Fibroblast of skin of right quadriceps (primary cell): ENCODE measurements at regions not wholly inside any gene's neighbourhood (a gene's known extent, or its start where the extent isn't known, plus 50 kb on each side); places are given as distances from the start of the nearest gene placed in this dataset.
"Not testable (repeated sequence)": the region's sequence is repeated elsewhere in the genome, so short reads cannot be mapped to it uniquely, and the experiment has no call there.

Source experiments
- DNase-seq: peaks from one replicate; pipeline ENCODE4 v3.0.0-alpha.2; 2013

DNA sequence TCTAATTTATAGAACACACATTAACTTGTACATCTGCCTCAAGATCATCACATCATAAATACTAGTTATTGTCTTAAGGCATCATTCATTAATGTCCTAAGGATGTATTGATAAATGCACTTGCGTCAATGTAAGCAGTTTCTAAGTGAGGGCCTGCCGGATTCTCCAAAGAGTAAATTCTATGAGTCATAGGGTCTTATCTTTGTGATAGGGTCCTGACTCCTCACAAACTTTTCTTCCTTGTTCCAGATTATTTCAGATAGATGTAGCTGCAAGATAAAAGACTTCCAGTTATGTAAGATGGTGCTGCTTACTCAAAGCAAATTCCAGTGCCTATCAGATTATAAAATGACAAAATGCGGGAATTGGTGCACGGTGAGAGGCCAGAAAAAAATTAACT lies 315.0 kb upstream of the SLC39A10 start:
- DNase-seq: no peak

DNA sequence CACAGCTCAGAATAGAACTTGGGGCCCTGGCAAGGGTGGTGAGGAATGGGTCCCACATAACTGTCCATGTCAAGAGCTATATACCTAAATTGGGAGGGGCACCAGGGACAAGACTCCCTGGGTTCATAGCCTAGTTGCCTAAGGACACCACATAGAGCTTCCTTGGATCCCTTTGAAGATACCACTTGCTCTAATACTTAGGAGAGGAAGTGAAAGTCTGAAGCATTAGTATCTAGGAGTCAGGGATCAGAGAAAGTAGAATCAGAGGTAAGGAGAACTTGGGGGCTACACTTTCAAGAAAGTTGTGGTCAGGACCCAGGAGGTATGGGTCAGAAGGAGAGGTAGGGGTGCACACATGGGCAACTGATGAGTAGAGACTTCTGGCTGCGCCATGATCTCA lies 318.2 kb upstream of the SLC39A10 start:
- DNase-seq: no peak

DNA sequence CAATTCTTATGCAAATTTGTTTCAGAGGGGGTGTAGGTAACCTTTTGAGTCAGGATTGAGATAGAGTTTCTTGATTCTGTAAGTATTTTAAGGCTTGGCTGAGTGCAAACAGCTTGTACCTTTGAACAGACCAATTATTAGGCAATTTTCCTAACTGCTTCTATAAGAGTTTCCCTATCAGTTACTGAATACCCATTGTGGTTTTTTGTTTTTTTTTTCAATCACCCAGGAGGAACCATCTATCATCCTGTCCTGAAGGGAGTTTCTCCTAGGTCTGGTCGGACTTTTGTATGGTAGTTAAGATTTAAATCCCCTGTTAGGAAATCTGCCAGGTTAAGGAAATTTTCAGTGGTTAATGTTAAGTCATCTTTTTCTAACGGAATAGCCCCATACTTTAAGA lies 319.4 kb upstream of the SLC39A10 start:
- DNase-seq: no peak

DNA sequence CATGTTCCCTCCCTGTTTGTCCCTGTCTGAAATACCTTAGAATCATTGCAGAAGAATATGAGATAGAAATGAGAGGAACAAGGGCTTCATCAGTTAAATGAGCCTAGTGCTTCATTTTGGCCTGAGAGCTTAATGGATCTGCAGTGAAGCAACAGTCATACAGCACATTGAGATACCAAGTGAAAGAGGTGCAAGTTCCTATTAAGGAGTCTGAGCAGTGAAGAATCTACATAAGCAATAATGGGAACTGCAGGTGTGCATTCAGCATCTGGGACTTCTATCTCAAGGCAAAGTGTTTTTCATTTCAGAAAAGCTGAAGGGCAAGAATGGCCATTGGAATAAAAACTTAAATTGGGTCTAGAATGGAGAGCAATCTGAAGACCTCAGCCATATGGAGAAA lies 323.2 kb upstream of the SLC39A10 start:
- DNase-seq: no peak

DNA sequence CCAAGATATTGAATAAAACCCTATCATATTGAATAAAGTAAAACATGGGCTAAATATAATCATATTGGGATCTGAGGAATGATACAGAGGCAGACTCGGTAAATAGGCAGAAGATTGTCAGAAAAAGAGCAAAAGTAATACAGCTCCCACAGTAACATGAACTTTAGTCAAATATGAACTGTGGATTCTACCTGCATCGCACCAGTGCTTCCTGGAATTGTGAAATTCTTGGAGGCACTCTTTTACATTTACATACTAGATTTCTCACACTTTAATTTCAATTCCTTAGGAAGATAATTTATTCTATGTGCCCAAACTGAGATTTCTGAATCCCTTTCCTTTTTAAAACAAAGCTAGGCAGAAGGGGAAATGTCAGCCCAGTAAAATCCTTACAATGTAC lies 325.1 kb upstream of the SLC39A10 start:
- DNase-seq: no peak

DNA sequence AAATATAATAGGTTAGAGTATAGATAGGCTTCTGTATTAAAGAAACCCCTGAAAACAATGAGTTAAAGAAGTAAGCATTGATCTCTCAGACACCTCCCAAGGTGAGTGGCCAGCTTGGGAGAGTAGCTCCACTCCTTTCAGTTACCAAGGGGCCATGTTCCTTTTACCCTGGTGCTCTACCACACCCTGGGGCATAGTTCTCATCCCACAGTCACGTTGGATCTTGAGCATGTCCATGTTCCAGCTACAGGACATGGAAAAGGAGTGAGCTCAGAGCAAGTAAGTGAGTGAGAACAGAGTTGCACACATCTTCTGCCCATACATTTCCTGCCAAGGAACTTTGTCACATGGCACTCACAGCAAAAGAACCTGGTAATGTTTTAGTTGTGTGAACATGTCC lies 325.9 kb upstream of the SLC39A10 start:
- no peak for DNase-seq

DNA sequence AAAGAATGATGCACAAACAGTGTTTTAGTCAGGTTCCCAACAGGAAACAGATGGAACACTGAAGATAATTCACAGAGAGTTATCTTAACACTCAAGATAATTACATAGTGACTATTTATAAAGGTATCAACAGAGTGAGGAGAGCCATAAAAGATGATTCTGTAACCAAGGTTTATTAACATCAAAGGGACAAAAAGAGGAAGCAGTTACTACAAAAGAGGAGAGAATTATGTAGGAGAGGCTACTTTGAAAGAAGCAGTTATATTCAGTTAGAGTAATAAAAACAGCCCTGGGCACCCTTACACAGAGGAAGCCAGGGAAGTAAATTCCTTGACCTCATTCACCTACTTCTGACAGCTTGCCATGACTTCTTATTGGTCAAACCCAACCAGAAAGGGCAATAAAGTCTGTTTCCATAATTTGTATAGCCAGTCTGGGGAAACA lies 326.5 kb upstream of the SLC39A10 start:
- DNase-seq: no peak

DNA sequence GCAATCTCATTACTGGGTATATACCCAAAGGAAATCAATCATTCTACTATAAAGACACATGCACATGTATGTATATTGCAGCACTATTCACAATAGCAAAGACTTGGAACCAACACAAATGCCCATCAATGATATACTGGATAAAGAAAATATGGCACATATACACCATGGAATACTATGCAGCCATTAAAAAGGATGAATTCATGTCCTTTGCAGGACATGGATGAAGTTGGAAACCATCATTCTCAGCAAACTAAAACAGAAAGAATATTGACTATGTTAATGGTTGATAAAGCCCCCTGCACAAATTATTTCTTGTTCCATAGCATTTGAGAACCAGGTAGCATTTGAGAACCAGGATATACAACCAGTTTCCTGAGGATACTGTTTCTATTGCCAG lies 327.2 kb upstream of the SLC39A10 start:
- not testable (repeated sequence) for DNase-seq

DNA sequence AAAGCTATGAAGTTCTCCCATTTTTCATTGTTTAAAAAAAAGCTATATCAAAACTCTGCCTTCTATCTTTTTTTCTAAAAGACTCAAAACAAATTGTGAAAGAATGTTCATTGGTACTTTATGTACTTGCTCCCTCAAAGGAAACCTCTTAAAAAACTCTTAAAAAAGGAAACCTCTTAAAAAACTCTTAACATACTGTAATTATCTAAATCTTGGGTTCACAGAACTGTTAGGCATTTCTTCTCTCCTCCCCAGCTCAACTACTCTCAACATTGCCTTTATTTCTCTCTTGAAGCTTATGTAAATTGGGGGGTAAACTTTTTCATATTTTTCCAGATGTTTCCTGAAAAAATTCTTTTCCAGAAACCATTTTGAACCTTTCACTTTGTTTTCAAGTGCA lies 330.5 kb upstream of the SLC39A10 start:
- DNase-seq: no peak

DNA sequence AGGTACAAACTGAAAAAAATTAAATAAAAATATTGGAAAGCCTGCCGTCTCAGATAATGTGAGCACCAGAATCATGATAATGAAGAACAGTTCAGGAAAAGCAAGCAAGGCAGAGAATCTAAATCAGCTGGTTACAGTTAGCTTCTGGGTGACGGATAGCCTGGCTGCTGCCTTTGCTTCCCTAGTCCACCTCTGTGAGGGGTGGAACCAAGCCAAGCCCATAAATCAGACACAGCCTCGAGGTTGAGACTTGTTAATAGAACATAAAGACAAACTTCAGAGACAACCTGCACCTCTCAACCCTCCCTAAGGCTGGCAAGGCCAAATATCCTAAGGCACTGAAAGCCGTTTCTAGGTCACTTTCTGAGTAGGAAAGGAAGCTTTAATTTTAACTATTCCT lies 334.7 kb upstream of the SLC39A10 start:
- peak; percentile 19 for DNase-seq

DNA sequence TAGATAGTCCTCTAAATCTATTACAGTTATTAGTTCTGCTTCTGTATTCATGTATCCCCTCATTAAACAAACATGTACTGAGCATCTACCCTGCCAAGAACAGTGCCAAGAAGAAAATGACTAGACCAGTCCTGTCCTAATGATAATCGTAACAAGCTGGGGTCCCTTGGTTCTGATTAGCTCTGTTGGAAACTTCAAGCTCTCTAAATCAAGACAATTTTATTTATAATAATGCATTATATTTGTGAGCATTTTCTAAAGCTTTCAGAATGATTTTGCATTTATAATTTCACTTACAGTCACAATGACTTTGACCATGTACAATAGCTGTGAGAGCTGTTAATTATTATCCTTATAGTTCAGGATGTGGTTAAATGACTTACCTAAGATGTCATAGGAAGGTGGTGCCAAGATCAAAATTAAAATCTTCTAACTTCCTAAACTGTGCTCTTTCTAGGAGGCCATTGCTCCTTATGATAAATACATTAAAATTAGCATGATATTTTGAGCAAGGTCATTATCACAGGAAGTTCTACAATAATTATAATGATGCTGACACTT lies 336.5 kb upstream of the SLC39A10 start:
- no peak for DNase-seq

DNA sequence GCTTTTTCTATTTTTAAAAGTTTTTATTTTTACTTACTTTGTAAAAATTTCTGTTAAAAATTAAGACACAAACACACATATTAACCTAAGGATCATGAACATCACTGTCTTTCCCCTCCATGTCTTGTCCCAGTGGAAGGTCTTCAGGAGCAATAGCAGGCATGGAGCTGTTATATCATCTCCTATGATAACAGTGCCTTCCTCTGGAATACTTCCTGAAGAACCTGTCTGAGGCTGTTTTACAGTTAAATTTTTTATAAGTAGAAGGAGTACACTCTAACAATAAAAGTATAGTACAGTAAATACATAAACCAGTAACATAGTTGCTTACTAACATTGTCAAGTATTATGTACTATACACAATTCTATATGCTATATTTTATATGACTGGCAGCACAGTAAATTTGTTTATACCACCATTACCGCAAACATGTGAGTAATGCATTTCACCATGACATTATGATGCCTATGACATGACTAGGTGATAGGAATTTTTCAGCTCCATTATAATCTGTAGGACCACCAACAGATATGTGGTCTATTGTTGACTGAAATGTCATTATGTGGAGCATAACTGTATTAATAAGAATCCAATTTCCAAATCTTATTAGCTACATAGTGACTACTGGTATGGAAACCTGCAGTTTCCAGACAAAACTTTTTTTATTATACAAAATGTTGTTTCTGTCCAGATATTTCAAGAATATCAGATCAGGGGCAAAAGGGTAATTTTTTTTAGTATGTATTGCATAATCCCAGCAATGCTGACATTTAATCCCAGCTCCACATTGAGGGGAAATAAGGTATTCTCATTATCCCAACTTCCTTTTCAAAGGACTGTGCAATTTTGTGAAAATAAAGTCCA lies 337.2 kb upstream of the SLC39A10 start:
- DNase-seq: peak; percentile 9

DNA sequence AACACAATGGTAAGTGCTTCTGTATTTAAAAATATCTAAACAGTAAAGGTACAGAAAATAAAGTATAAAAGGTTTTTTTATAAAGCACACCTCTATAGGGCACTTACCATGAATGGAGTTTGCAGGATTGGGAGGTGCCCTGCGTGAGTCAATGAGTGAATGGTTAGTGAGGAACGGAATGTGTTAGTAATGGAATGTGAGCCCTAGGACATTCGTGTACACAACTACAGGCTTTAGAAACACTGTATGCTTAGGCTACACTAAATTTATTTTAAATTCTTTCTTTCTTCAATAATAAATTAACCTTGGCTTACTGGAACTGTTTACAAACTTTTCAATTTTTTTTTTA lies 337.9 kb upstream of the SLC39A10 start:
- DNase-seq: peak; percentile 51

DNA sequence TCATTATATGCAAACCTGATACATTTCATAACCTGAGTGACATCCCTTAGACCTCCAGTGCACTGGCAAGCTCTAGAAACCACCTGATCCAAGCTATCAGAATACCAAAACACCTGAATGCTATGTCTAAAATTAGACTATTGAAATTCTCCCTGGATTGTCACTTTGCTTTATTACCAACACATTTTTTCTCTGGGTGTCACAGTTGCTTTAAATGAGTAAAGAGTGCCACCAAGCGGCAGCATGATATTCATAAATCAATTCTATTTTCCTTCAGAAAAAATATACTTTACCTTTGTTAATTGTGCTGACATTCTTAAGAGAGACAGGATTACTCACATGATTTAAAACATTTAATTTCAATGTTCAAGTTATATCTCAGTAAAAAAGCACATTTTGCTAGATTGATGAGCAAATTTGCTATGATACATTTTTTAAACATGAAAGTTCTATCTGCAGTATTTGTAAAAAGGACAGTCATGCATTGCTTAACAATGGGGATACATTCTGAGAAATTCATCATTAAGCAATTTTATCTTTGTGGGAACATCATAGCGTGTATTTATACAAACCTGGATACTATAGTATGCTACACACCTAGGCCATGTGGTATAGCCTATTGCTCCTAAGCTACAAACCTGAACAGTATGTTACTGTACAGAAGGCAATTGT lies 338.4 kb upstream of the SLC39A10 start:
- DNase-seq: peak; percentile 52

DNA sequence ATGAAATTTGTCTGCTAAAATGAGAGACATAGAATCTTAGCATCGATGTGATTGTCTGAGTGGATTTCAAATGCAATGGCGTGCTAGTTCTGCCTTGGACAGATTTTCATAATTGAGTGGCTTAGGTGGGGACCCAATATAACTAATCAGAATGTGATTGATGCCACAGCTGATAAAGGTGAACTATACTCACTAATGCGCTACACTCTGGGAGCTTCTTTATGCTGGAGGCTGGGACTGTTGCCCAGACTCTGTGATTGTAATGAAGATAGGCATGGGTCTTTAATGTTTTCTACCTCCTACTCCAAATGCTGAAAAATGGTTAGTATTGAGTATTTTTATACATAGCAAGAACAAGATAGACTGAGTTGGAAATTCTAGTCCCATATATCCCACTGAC lies 339.5 kb upstream of the SLC39A10 start:
- DNase-seq: no peak

DNA sequence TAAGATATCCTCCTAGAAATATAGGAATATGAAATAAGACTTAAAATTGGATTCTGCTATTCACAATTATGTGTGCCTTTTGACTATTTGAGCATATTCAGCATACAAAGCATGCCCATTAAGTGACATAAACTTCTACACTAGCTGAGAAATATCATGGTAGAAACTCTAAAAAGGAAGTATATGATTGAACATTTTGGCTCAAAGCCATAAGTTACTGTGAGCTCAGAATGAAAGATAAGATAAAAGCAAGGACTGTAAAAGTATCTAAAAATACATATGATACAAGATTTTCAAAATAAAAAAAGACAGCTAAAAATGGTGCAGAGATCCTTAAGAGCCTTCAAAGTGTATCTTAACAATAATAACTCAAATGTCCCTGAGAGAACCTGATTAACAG lies 340.5 kb upstream of the SLC39A10 start:
- DNase-seq: no peak

DNA sequence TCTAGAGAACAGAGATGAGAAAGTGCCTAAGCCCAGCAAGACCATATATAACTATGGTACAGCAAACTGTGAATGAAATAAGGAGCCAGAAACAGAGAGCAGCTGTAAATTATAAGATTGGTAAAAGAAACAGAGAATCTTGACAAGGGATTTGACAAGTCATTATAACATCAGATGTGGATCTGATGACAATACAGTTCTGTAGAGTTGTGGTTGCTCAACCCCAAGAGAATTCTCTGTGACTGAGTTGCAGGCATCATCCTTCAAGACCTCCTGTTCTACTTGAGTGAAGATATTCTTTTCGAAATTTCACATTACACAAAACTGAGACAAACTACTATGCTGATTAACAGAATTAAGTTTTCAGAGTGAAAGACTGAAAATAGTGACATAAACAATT lies 343.1 kb upstream of the SLC39A10 start:
- no peak for DNase-seq

DNA sequence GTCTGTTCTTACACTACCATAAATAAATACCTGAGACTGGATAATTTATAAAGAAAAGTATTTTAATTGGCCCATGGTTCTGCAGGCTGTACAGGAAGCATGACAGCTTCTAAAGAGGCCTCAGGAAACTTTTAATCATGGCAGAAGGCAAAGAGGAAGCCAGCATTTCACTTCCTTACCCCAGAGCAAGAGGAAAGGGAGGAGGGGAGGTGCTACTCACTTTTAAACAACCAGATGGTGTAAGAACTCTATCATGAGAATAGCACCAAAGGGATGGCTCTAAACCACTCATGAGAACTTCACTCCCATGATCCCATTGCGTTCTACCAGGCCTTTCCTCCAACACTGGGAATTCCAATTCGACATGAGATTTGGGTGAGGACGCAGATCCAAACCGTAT lies 344.4 kb upstream of the SLC39A10 start:
- DNase-seq: no peak

DNA sequence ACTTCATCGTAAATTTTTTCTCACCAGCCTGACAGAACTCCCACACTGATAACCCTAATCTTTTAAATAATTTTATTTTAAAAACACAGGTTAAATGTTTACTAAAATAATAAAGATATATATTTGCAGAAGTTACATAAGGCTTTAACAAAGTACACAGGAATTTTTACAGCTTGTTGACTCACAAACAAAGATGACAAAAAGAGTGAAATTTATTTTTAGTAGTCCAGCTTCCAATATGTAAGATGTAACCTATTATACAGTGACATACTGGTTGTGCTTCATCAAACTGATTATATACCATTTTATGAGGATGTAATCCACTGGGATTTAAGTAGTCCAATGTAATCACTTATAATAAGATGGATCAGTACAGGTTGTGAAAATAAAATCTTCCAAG lies 348.9 kb upstream of the SLC39A10 start:
- DNase-seq: no peak

DNA sequence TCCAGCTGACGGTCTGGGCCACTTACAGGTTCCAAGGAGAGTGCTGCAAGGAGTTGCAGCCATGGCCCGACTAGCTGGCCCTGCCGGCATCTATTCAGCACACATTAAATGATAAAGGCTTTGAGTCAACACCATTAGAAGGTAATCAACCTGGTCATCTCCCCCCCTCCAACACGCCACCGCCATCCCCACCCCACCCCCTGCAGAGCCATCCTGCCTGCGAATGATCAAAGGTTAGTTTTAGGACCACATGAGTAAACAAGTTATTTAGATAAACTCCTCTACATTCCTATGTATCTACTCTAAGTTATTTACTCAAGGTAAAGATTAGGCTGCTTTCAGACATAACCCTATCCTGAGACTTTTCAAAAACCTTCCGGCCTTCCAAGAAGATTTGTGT lies 349.3 kb upstream of the SLC39A10 start:
- no peak for DNase-seq

DNA sequence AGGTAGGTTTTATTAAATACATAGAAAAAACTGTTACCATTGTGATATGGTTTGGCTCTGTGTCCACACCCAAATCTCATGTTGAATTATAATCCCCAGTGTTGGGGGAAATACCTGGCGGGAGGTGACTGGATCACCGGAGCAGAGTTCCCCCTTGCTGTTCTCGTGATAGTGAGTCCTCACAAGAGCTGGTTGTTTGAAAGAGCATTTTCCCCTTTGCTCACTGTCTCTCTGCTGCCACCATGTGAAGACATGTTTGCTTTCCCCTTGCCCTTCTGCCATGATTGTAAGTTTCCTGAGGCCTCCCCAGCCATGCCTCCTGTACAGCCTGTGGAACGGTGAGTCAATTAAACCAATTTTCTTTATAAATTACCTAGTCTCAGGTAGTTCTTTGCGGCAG lies 352.7 kb upstream of the SLC39A10 start:
- no peak for DNase-seq

DNA sequence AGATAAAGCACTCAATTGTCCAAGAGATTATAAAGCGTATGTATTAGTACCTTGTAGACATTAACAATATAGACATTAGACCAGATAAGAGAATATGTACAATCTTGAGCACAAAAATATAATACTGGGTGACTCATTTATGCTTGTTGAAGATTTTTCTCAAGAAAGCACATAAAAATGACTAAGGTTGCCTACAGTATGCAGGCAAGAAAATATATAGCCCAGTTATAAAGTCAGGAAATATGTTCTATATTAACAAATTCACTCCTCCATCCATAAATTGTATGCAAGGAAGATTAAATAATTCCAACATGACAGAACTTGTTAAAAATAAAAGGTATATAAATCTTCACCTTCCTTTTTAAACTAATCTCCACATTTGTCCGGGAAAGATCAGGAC lies 356.4 kb upstream of the SLC39A10 start:
- no peak for DNase-seq

DNA sequence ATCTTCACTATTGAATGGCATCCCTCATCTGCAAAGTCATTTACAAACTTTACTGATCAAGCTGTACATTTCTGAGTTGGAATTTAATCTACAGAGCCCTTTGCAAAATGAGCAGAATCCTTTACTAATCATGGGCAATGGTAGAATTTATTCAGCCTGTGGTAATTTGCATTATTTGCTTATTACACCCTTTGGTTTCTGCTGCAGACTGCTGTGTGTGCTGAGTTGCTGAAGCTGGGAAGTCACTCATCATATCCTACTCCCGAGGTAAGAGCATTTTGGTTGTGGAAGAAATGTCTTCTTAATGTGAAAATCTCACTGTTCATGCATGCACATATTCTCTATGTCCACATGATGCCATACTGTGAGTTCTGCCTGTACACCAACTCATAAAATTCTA lies 357.4 kb upstream of the SLC39A10 start:
- DNase-seq: no peak

DNA sequence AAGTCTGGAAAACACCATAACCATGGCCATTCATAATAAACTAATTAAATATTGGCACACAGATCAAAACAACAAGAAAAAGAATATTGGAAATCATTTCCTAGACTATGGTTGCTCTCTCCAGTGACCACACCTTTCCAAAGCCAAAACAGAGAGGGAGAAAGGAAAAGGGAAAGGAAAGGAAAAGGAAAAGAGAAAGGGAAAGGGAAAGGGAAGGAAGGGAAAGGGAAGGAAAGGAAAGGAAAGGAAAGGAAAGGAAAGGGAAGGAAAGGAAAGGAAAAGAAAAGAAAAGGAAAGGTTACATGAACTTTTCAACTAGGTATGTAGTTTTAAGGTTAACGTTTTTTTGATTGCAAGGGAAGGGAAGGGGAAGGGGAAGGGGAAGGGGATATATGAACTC lies 360.5 kb upstream of the SLC39A10 start:
- DNase-seq: no peak
